ENCODE measurements at regions not wholly inside any gene's neighbourhood (a gene's known extent, or its start where the extent isn't known, plus 50 kb on each side); places are given as distances from the start of the nearest gene placed in this dataset.

- no peak for TF ChIP-seq CTCF (IDR thresholded peaks at IDR 0.05; ENCODE audit: low read depth, low read length, poor library complexity, severe bottlenecking)
- TF ChIP-seq EZH2phosphoT487 (IDR thresholded peaks at IDR 0.05; ENCODE audit: borderline replicate concordance, low read length) = no peak
Measured at GRCh38 chr12:25034676-25035075, 85.8 kb upstream of the BCAT1 start.
